ENCODE measurements at regions not wholly inside any gene's neighbourhood (a gene's known extent, or its start where the extent isn't known, plus 50 kb on each side); places are given as distances from the start of the nearest gene placed in this dataset.

GRCh38 chr7:132672200-132672990, 96.1 kb upstream of the PLXNA4 start:
- no peak for DNase-seq (ENCODE audit: low read depth)

- no peak for DNase-seq (ENCODE audit: low read depth)
These were observed 90.5 kb upstream of the PLXNA4 start for GRCh38 chr7:132666774-132667172.

GRCh38 chr7:132666071-132666773, 90.0 kb upstream of the PLXNA4 start:
- no peak for DNase-seq (ENCODE audit: low read depth)

GRCh38 chr7:132656846-132657776, 80.8 kb upstream of the PLXNA4 start:
- DNase-seq (ENCODE audit: low read depth) = no peak

GRCh38 chr7:132656341-132656740, 80.1 kb upstream of the PLXNA4 start:
- no peak for DNase-seq (ENCODE audit: low read depth)

- no peak for DNase-seq (ENCODE audit: low read depth)
These were observed 79.0 kb upstream of the PLXNA4 start for GRCh38 chr7:132655131-132655727.

- DNase-seq (ENCODE audit: low read depth) = no peak
These were observed 77.9 kb upstream of the PLXNA4 start for GRCh38 chr7:132654150-132654549.

GRCh38 chr7:132653366-132653930, 77.2 kb upstream of the PLXNA4 start:
- no peak for DNase-seq (ENCODE audit: low read depth)

GRCh38 chr7:132652507-132652906, 76.2 kb upstream of the PLXNA4 start:
- no peak for DNase-seq (ENCODE audit: low read depth)

- no peak for DNase-seq (ENCODE audit: low read depth)
These were observed 74.2 kb upstream of the PLXNA4 start for GRCh38 chr7:132650498-132650897.

GRCh38 chr7:132647311-132647710, 71.0 kb upstream of the PLXNA4 start:
- no peak for DNase-seq (ENCODE audit: low read depth)

GRCh38 chr7:132646052-132646451, 69.8 kb upstream of the PLXNA4 start:
- no peak for DNase-seq (ENCODE audit: low read depth)

GRCh38 chr7:132643302-132643701, 67.0 kb upstream of the PLXNA4 start:
- no peak for DNase-seq (ENCODE audit: low read depth)

- no peak for DNase-seq (ENCODE audit: low read depth)
These were observed 65.0 kb upstream of the PLXNA4 start for GRCh38 chr7:132641238-132641637.

GRCh38 chr7:132639983-132640382, 63.7 kb upstream of the PLXNA4 start:
- DNase-seq (ENCODE audit: low read depth) = no peak

GRCh38 chr7:132638000-132638399, 61.7 kb upstream of the PLXNA4 start:
- no peak for DNase-seq (ENCODE audit: low read depth)

GRCh38 chr7:132636581-132636980, 60.3 kb upstream of the PLXNA4 start:
- no peak for DNase-seq (ENCODE audit: low read depth)

- DNase-seq (ENCODE audit: low read depth) = no peak
These were observed 58.9 kb upstream of the PLXNA4 start for GRCh38 chr7:132635127-132635526.

GRCh38 chr7:132630834-132631233, 54.6 kb upstream of the PLXNA4 start:
- DNase-seq (ENCODE audit: low read depth) = no peak
